Right lobe of liver (tissue), 6 donors: ENCODE measurements at regions not wholly inside any gene's neighbourhood (a gene's known extent, or its start where the extent isn't known, plus 50 kb on each side); places are given as distances from the start of the nearest gene placed in this dataset.

Source experiments
- ATAC-seq, 4 donors: fragments of 200-7000 bp; cut with Tn5 transposase; one replicate each; pipeline ENCODE4 v1.9.1; 2020; ENCODE audit warnings: mild to moderate bottlenecking in 4 of 4, moderate library complexity in 4 of 4
- DNase-seq, 3 donors: peaks; one replicate each; pipeline ENCODE4 v3.0.0-alpha.2; 2020
- H3K27ac ChIP-seq, 3 donors: fragments of 200-600 bp; one replicate each; pipeline ENCODE4 v1.8.0; 2022
- H3K27me3 ChIP-seq, 2 donors: fragments of 200-600 bp; one replicate each; pipeline ENCODE4 v1.8.0; 2022
- H3K36me3 ChIP-seq, 4 donors: fragments of 200-600 bp; sonication (generic) in 1 of 4; one replicate each; pipeline versions ENCODE4 v1.5.1 to v1.8.0; 2017 to 2022; ENCODE audit warnings: control low read depth in 1 of 4
- H3K4me1 ChIP-seq, 4 donors: fragments of 200-600 bp; sonication (generic) in 1 of 4; one replicate each; pipeline versions ENCODE4 v1.5.1 to v1.8.0; 2017 to 2022; ENCODE audit warnings: control low read depth in 1 of 4
- H3K4me3 ChIP-seq, 3 donors: fragments of 200-600 bp; one replicate each; pipeline ENCODE4 v1.8.0; 2022
- H3K9me3 ChIP-seq, 4 donors: fragments of 200-600 bp; sonication (generic) in 1 of 4; one replicate each; pipeline versions ENCODE4 v1.5.1 to v1.8.0; 2017 to 2022; ENCODE audit warnings: control low read depth in 1 of 4
- POLR2A ChIP-seq: fragments of 450-650 bp; IDR thresholded peaks from one replicate; pipeline ENCODE4 v1.6.1; 2017; ENCODE audit warnings: antibody characterized with exemption, mild to moderate bottlenecking
- WGBS: methylation state at CpG from one replicate; pipeline ENCODE4 v1.1.6; 2018; ENCODE audit warnings: low coverage, low lambda C conversion rate; ENCODE audit not compliant: insufficient coverage; ENCODE audit errors: missing lambda C conversion rate; 5-methylcytosine and 5-hydroxymethylcytosine counted together
- intact Hi-C, 2 donors: fragments of 100-400 bp; cut with DNase I; formaldehyde crosslinking; loops; one replicate each; pipeline versions ENCODE4 v1.11.2 to v1.14.1; 2022
- TF ChIP-seq, protein P1 (sequence below), 4 donors: fragments of 200-600 bp in 3 of 4; fragments of 450-650 bp in 1 of 4; IDR thresholded peaks; one replicate each; pipeline versions ENCODE4 v1.5.1 to v1.8.0; 2016 to 2022; ENCODE audit warnings: antibody characterized with exemption in 4 of 4, mild to moderate bottlenecking in 2 of 4
- donor health status: DM: no; HTN: yes; CAD: no.
- donor health status: DM: no; HTN: no; CAD: no.
- donor health status: DM: no; HTN: no; CAD: no.
- donor health status: DM: no; HTN: yes; CAD: no.
- donor health status: DM: no; HTN: yes; CAD: no.

DNA sequence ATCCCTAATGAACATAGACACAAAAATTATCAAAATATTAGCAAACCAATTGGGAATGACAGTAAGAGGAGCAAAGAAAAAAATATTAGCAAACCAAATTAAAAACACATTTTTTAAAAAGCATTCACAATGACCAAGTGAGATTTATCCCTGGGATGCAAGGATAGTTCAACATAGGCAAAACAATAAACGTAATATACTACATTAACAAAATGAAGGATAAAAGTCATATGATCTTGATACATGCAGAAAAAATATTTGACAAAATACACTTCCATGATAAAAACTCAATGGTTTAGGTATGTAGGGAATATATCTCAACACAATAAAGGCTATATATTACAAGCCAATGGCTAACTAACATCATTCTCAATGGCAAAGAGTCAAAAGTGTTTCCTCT lies 83.3 kb downstream of the CRPPA start:
- 92% methylated on average over 1 of the region's 1 CpG for WGBS

DNA sequence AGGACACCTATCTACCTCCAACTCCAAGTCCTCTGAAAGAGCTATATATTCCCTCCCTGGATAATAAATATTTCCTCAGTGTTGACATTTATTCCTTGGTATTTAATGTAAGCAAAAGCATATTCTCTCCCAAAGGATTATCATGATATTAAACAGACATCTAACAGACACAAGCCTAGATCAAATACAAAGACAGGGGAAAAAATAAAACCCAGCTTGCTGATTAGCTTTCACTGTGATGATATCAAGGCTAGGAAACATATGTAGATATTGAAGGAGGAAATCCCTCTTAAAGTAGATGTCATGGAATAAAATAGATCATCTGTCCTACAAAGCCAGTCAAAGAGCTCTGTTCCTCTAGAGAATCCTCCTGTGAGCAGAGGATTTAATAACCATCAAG lies 95.2 kb downstream of the CRPPA start:
- Histone ChIP-seq H3K4me1 (no peaks in the 10 kb centered on the region), H3K9me3 (no peaks in the 10 kb centered on the region), H3K27me3 (no peaks in the 10 kb centered on the region), H3K4me3 (no peak overlapping the region), H3K27ac (no peak overlapping the region), H3K36me3 (no peaks in the 10 kb centered on the region)
- intact Hi-C loops = no loop called here
- no peak for DNase-seq
- TF ChIP-seq POLR2A = no peak
- TF ChIP-seq, protein P1, sequence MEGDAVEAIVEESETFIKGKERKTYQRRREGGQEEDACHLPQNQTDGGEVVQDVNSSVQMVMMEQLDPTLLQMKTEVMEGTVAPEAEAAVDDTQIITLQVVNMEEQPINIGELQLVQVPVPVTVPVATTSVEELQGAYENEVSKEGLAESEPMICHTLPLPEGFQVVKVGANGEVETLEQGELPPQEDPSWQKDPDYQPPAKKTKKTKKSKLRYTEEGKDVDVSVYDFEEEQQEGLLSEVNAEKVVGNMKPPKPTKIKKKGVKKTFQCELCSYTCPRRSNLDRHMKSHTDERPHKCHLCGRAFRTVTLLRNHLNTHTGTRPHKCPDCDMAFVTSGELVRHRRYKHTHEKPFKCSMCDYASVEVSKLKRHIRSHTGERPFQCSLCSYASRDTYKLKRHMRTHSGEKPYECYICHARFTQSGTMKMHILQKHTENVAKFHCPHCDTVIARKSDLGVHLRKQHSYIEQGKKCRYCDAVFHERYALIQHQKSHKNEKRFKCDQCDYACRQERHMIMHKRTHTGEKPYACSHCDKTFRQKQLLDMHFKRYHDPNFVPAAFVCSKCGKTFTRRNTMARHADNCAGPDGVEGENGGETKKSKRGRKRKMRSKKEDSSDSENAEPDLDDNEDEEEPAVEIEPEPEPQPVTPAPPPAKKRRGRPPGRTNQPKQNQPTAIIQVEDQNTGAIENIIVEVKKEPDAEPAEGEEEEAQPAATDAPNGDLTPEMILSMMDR (IDR thresholded peaks at IDR 0.05) = no peak
- ATAC-seq = no peak

More for the DNA sequence above, 83.3 kb downstream of the CRPPA start:
- Histone ChIP-seq H3K27me3 (no peaks in the 10 kb centered on the region), H3K9me3 (no peaks in the 10 kb centered on the region), H3K4me3 (no peak overlapping the region), H3K36me3 (no peaks in the 10 kb centered on the region), H3K27ac (no peak overlapping the region), H3K4me1 (no peaks in the 10 kb centered on the region)
- DNase-seq (no peak), ATAC-seq (no peak)
- no peak for TF ChIP-seq POLR2A
- TF ChIP-seq, protein P1 (IDR thresholded peaks at IDR 0.05) = no peak
- intact Hi-C loops = no loop called here

DNA sequence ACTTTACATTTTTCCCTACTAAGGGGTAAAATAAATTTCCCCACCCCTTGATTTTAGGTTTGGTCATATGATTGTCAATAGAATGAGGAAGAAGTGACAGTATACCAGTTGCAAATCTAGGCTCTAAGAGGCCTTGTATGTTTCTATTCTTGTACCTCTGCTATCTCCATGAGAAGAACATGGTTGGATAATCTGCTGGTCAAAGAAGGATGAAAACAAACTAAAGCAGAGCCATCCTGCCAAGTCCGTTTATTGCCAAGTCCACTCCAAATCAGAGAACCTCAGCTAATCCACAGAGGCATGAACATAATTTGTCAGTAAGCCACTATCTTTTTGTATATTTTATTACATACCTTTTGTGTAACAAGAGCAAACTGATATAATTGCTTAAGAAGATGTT lies 98.0 kb downstream of the CRPPA start:
- Histone ChIP-seq H3K27me3 (no peaks in the 10 kb centered on the region), H3K36me3 (no peaks in the 10 kb centered on the region), H3K4me3 (no peak overlapping the region), H3K9me3 (no peaks in the 10 kb centered on the region), H3K27ac (no peak overlapping the region), H3K4me1 (no peaks in the 10 kb centered on the region)
- TF ChIP-seq, protein P1 (IDR thresholded peaks at IDR 0.05) = no peak
- TF ChIP-seq POLR2A = no peak
- DNase-seq = no peak
- intact Hi-C loops = no loop called here
- ATAC-seq = no peak
- 92% methylated on average over 1 of the region's 1 CpG for WGBS

DNA sequence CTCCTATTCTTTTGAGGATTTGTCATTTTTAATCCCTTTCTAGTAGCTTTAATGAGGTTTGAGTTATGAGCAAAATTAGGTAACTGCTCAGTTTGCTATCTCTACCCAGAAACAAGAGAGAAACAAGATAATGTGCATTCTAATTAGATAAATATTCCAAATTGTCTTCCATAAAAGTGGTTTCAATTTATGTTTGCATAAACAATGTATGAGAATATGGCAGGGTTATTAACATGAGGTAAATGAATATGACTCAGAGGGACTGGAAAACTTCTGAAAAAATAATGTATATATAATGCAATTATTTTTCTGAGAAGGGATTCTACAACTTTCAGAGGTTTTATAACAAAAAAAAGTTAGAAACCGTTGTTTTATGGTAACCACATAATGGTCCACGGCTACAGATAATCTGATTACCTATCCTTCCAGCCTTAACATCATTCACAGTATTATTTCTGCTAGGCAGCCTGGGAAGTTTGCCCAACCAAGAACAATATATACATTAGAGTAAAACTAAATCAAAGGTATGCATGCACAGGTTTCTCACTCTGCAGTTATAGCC lies 101.2 kb downstream of the CRPPA start:
- WGBS = 71% methylated on average over 2 of the region's 2 CpGs
- no peaks in the 10 kb centered on the region for H3K9me3 ChIP-seq
- no peak overlapping the region for H3K27ac ChIP-seq
- H3K36me3 ChIP-seq = no peaks in the 10 kb centered on the region
- ATAC-seq (no peak), DNase-seq (no peak)
- H3K4me1 ChIP-seq = no peaks in the 10 kb centered on the region
- TF ChIP-seq POLR2A = no peak
- TF ChIP-seq, protein P1 (IDR thresholded peaks at IDR 0.05) = no peak
- intact Hi-C loops = no loop called here
- no peak overlapping the region for H3K4me3 ChIP-seq
- H3K27me3 ChIP-seq = no peaks in the 10 kb centered on the region
